ENCODE measurements at regions not wholly inside any gene's neighbourhood (a gene's known extent, or its start where the extent isn't known, plus 50 kb on each side); places are given as distances from the start of the nearest gene placed in this dataset.
A peak's percentile ranks its signal among the peaks of the same experiment; 100 is the strongest.

GRCh38 chr5:124404796-124405195, 341.6 kb downstream of the ZNF608 start:
- no peak overlapping the region for H2AFZ ChIP-seq
- no peak overlapping the region for H3K27ac ChIP-seq
- H3K4me2 ChIP-seq (ENCODE audit: unreplicated experiment), result no peak overlapping the region
- H3F3A ChIP-seq (ENCODE audit: insufficient read depth), result no peaks in the 10 kb centered on the region
- H3K4me1 ChIP-seq (ENCODE audit: insufficient read depth), result peaks cover 14% of the 10 kb centered on the region
- no peak overlapping the region for H3K4me3 ChIP-seq
- H3K9me3 ChIP-seq (ENCODE audit: low read depth), result no peaks in the 10 kb centered on the region
- 85 to 92% methylated on average over 5 of the region's 5 CpGs for WGBS, 2 experiments (ENCODE audit: low coverage in 1 of 2, low lambda C conversion rate in 2 of 2, missing lambda C conversion rate in 2 of 2)
- H3K9me2 ChIP-seq (ENCODE audit: insufficient read depth), result no peaks in the 10 kb centered on the region
- no peak overlapping the region for H3K9ac ChIP-seq
- H3K79me2 ChIP-seq (ENCODE audit: insufficient read depth), result no peaks in the 10 kb centered on the region
- no peaks in the 10 kb centered on the region; the same call in 1 of the 2 replicates for H3K27me3 ChIP-seq (replicated peaks; ENCODE audit: insufficient read depth)
- DNase-seq, result no peak
- TF ChIP-seq EZH2 (IDR thresholded peaks at IDR 0.05; ENCODE audit: insufficient read depth, poor library complexity, severe bottlenecking) (no peak), EZH2phosphoT487 (IDR thresholded peaks at IDR 0.05; ENCODE audit: insufficient read depth, low read depth) (no peak)
- no peaks in the 10 kb centered on the region for H4K20me1 ChIP-seq (ENCODE audit: insufficient read depth)
- in situ Hi-C loops (cut with MboI), result no loop called here
- H3K36me3 ChIP-seq (ENCODE audit: low read depth), result no peaks in the 10 kb centered on the region

- H3K4me2 ChIP-seq (ENCODE audit: unreplicated experiment), result no peak overlapping the region
- no peaks in the 10 kb centered on the region for H3K9me2 ChIP-seq (ENCODE audit: insufficient read depth)
- no peak for TF ChIP-seq EZH2 (IDR thresholded peaks at IDR 0.05; ENCODE audit: insufficient read depth, poor library complexity, severe bottlenecking)
- TF ChIP-seq EZH2phosphoT487 (IDR thresholded peaks at IDR 0.05; ENCODE audit: insufficient read depth, low read depth), result no peak
- no peaks in the 10 kb centered on the region for H3K9me3 ChIP-seq (ENCODE audit: low read depth)
- no peaks in the 10 kb centered on the region for H4K20me1 ChIP-seq (ENCODE audit: insufficient read depth)
- no peak overlapping the region for H2AFZ ChIP-seq
- no peaks in the 10 kb centered on the region for H3K79me2 ChIP-seq (ENCODE audit: insufficient read depth)
- H3K27me3 ChIP-seq (replicated peaks; ENCODE audit: insufficient read depth), result no peaks in the 10 kb centered on the region; the same call in 1 of the 2 replicates
- H3K36me3 ChIP-seq (ENCODE audit: low read depth), result no peaks in the 10 kb centered on the region
- no peak for DNase-seq
- H3K27ac ChIP-seq, result no peak overlapping the region
- H3K4me3 ChIP-seq, result no peak overlapping the region
- in situ Hi-C loops (cut with MboI), result no loop called here
- peaks cover 14% of the 10 kb centered on the region for H3K4me1 ChIP-seq (ENCODE audit: insufficient read depth)
- no peak overlapping the region for H3K9ac ChIP-seq
- no peaks in the 10 kb centered on the region for H3F3A ChIP-seq (ENCODE audit: insufficient read depth)
- 83 to 86% methylated on average over 2 of the region's 2 CpGs for WGBS, 2 experiments (ENCODE audit: low coverage in 1 of 2, low lambda C conversion rate in 2 of 2, missing lambda C conversion rate in 2 of 2)
These were observed 343.2 kb downstream of the ZNF608 start for GRCh38 chr5:124403281-124403680.

GRCh38 chr5:124402144-124402581, 344.3 kb downstream of the ZNF608 start:
- DNase-seq, result peak; percentile 77
- no peak overlapping the region; the same call in 1 of the 2 replicates for H2AFZ ChIP-seq

GRCh38 chr5:124401476-124402143, 344.8 kb downstream of the ZNF608 start:
- H2AFZ ChIP-seq, result no peak overlapping the region; the same call in 1 of the 2 replicates
- no peak overlapping the region for H3K4me3 ChIP-seq
- in situ Hi-C loops (cut with MboI), result no loop called here
- no peaks in the 10 kb centered on the region for H4K20me1 ChIP-seq (ENCODE audit: insufficient read depth)
- no peak overlapping the region for H3K27ac ChIP-seq
- DNase-seq, result peak; percentile 3
- H3K36me3 ChIP-seq (ENCODE audit: low read depth), result no peaks in the 10 kb centered on the region
- no peaks in the 10 kb centered on the region for H3K79me2 ChIP-seq (ENCODE audit: insufficient read depth)
- H3K4me1 ChIP-seq (ENCODE audit: insufficient read depth), result peaks cover 14% of the 10 kb centered on the region
- no peaks in the 10 kb centered on the region for H3K9me2 ChIP-seq (ENCODE audit: insufficient read depth)
- TF ChIP-seq EZH2 (IDR thresholded peaks at IDR 0.05; ENCODE audit: insufficient read depth, poor library complexity, severe bottlenecking) (no peak), EZH2phosphoT487 (IDR thresholded peaks at IDR 0.05; ENCODE audit: insufficient read depth, low read depth) (no peak)
- H3K9ac ChIP-seq, result peak overlapping the region; percentile 24; the same call in 1 of the 2 replicates
- 45 to 46% methylated on average over 6 of the region's 6 CpGs for WGBS, 2 experiments (ENCODE audit: low coverage in 1 of 2, low lambda C conversion rate in 2 of 2, missing lambda C conversion rate in 2 of 2)
- H3K9me3 ChIP-seq (ENCODE audit: low read depth), result no peaks in the 10 kb centered on the region
- H3F3A ChIP-seq (ENCODE audit: insufficient read depth), result no peaks in the 10 kb centered on the region
- H3K4me2 ChIP-seq (ENCODE audit: unreplicated experiment), result peak overlapping the region; percentile 18
- H3K27me3 ChIP-seq (replicated peaks; ENCODE audit: insufficient read depth), result peaks cover under 1% of the 10 kb centered on the region; the same call in 1 of the 2 replicates

More at GRCh38 chr5:124402144-124402581, 344.3 kb downstream of the ZNF608 start:
- Histone ChIP-seq H3K9ac (no peak overlapping the region; the same call in 1 of the 2 replicates), H3K27me3 (replicated peaks; ENCODE audit: insufficient read depth) (no peaks in the 10 kb centered on the region; the same call in 1 of the 2 replicates), H4K20me1 (ENCODE audit: insufficient read depth) (no peaks in the 10 kb centered on the region), H3K79me2 (ENCODE audit: insufficient read depth) (no peaks in the 10 kb centered on the region), H3K4me2 (ENCODE audit: unreplicated experiment) (peak overlapping the region; percentile 18), H3K36me3 (ENCODE audit: low read depth) (no peaks in the 10 kb centered on the region), H3K9me3 (ENCODE audit: low read depth) (no peaks in the 10 kb centered on the region), H3F3A (ENCODE audit: insufficient read depth) (no peaks in the 10 kb centered on the region), H3K27ac (peak overlapping the region; percentile 22; the same call in 1 of the 2 replicates), H3K9me2 (ENCODE audit: insufficient read depth) (no peaks in the 10 kb centered on the region), H3K4me1 (ENCODE audit: insufficient read depth) (peaks cover 14% of the 10 kb centered on the region), H3K4me3 (no peak overlapping the region)
- 20 to 30% methylated on average over 3 of the region's 3 CpGs for WGBS, 2 experiments (ENCODE audit: low coverage in 1 of 2, low lambda C conversion rate in 2 of 2, missing lambda C conversion rate in 2 of 2)
- no peak for TF ChIP-seq EZH2 (IDR thresholded peaks at IDR 0.05; ENCODE audit: insufficient read depth, poor library complexity, severe bottlenecking)
- TF ChIP-seq EZH2phosphoT487 (IDR thresholded peaks at IDR 0.05; ENCODE audit: insufficient read depth, low read depth), result no peak
- in situ Hi-C loops (cut with MboI), result no loop called here
